Panc1 (cell line): ENCODE measurements at regions not wholly inside any gene's neighbourhood (a gene's known extent, or its start where the extent isn't known, plus 50 kb on each side); places are given as distances from the start of the nearest gene placed in this dataset.

Experiments used
- CTCF ChIP-seq: fragments of 450-650 bp; IDR thresholded peaks from 2 replicates; pipeline ENCODE4 v1.5.1; 2017; ENCODE audit warnings: mild to moderate bottlenecking
- POLR2AphosphoS5 ChIP-seq: IDR thresholded peaks from 2 replicates; pipeline ENCODE4 v1.6.1; 2012; ENCODE audit warnings: mild to moderate bottlenecking, low read depth, low read length, moderate library complexity
- REST ChIP-seq, 2 experiments: IDR thresholded peaks; 2 replicates each; pipeline ENCODE4 v1.6.1; 2011 to 2012; ENCODE audit warnings: low read depth in 2 of 2, control low read depth in 1 of 2, low read length in 1 of 2, mild to moderate bottlenecking in 1 of 2, moderate library complexity in 1 of 2; ENCODE audit not compliant: insufficient read depth in 1 of 2
- TCF7L2 ChIP-seq: IDR thresholded peaks from 2 replicates; pipeline ENCODE4 v1.6.1; 2011; ENCODE audit warnings: mild to moderate bottlenecking, low read depth, low read length, inconsistent platforms

- no peak for TF ChIP-seq CTCF
- no peak for TF ChIP-seq POLR2AphosphoS5
- TF ChIP-seq REST (IDR thresholded peaks at IDR 0.05; ENCODE audit: insufficient read depth in 1 of 2, low read depth in 2 of 2, low read length in 1 of 2), result no peak
- no peak for TF ChIP-seq TCF7L2
These were observed 119.4 kb upstream of the RAB6C start for GRCh38 chr2:129860088-129860487.
